Lung (tissue), 11 donors: ENCODE measurements at regions not wholly inside any gene's neighbourhood (a gene's known extent, or its start where the extent isn't known, plus 50 kb on each side); places are given as distances from the start of the nearest gene placed in this dataset.

ENCODE experiments used
- ATAC-seq: fragments of 200-7000 bp; cut with Tn5 transposase; one replicate; pipeline ENCODE4 v1.9.1; 2020; ENCODE audit warnings: moderate number of reproducible peaks; ENCODE audit not compliant: insufficient read depth, low FRiP score
- DNase-seq, 3 donors: peaks; one replicate each; pipeline ENCODE4 v3.0.0-alpha.2; 2013 to 2017
- H3K27ac ChIP-seq, 2 donors: one replicate each; pipeline ENCODE4 v1.5.1; 2013; ENCODE audit warnings: mild to moderate bottlenecking in 2 of 2, moderate library complexity in 2 of 2, control low read depth in 1 of 2, inconsistent platforms in 1 of 2, low read depth in 1 of 2, low read length in 1 of 2
- H3K27me3 ChIP-seq, 3 donors: one replicate each; pipeline ENCODE4 v1.5.1; 2013; ENCODE audit warnings: low read length in 2 of 3; ENCODE audit not compliant: control insufficient read depth in 3 of 3, insufficient read depth in 3 of 3
- H3K36me3 ChIP-seq, 4 donors: one replicate each; pipeline ENCODE4 v1.5.1; 2013; ENCODE audit warnings: low read length in 4 of 4, mild to moderate bottlenecking in 1 of 4, moderate library complexity in 1 of 4; ENCODE audit not compliant: control insufficient read depth in 4 of 4, insufficient read depth in 4 of 4
- H3K4me1 ChIP-seq, 5 donors: one replicate each; pipeline ENCODE4 v1.5.1; 2013; ENCODE audit warnings: low read length in 5 of 5, mild to moderate bottlenecking in 2 of 5, moderate library complexity in 1 of 5; ENCODE audit not compliant: control insufficient read depth in 5 of 5, insufficient read depth in 5 of 5
- H3K4me3 ChIP-seq: one replicate; pipeline ENCODE4 v1.5.1; 2013; ENCODE audit warnings: mild to moderate bottlenecking, control low read depth, moderate library complexity
- H3K9ac ChIP-seq, 2 donors: one replicate each; pipeline ENCODE4 v1.5.1; 2013; ENCODE audit warnings: low read length in 2 of 2, control low read depth in 1 of 2; ENCODE audit not compliant: insufficient read depth in 1 of 2
- H3K9me3 ChIP-seq, 4 donors: one replicate each; pipeline ENCODE4 v1.5.1; 2013; ENCODE audit warnings: low read length in 3 of 4, mild to moderate bottlenecking in 1 of 4, moderate library complexity in 1 of 4; ENCODE audit not compliant: control insufficient read depth in 4 of 4, insufficient read depth in 3 of 4
- CTCF ChIP-seq: IDR thresholded peaks from 2 replicates; pipeline ENCODE4 v1.5.1; 2012; ENCODE audit warnings: mild to moderate bottlenecking; ENCODE audit errors: control extremely low read depth, extremely low read depth
- WGBS, 2 donors: extraction: QIAGEN DNeasy Blood & Tissue Kit; methylation state at CpG; one replicate each; pipeline ENCODE4 v1.1.7; 2013; 5-methylcytosine and 5-hydroxymethylcytosine counted together
- donor health status: control.
- donor health status: control.
- donor health status: Bipolar disorder and iron deficiency.
- donor health status: healthy.
- donor health status: DM: yes; HTN: yes; CAD: no.

GRCh38 chr15:92705764-92706163, 50.2 kb upstream of the FAM174B start:
- DNase-seq (no peak), ATAC-seq (no peak)
- Histone ChIP-seq H3K9me3 (no peaks in the 10 kb centered on the region), H3K4me3 (no peak overlapping the region), H3K27me3 (no peaks in the 10 kb centered on the region), H3K9ac (no peak overlapping the region), H3K27ac (no peak overlapping the region), H3K36me3 (no peaks in the 10 kb centered on the region), H3K4me1 (no peaks in the 10 kb centered on the region)
- WGBS, 2 donors = 36 to 52% methylated on average over 1 of the region's 1 CpG
- no peak for TF ChIP-seq CTCF

- no peak overlapping the region for H3K27ac ChIP-seq
- H3K4me3 ChIP-seq = no peak overlapping the region
- no peaks in the 10 kb centered on the region for H3K36me3 ChIP-seq
- H3K9ac ChIP-seq = no peak overlapping the region
- no peaks in the 10 kb centered on the region for H3K27me3 ChIP-seq
- TF ChIP-seq CTCF = no peak
- H3K4me1 ChIP-seq = no peaks in the 10 kb centered on the region
- 72 to 79% methylated on average over 7 of the region's 7 CpGs for WGBS, 2 donors
- ATAC-seq (no peak), DNase-seq (no peak)
- no peaks in the 10 kb centered on the region for H3K9me3 ChIP-seq
These were observed 50.6 kb upstream of the FAM174B start for GRCh38 chr15:92706201-92706600.

GRCh38 chr15:92707880-92708551, 52.4 kb upstream of the FAM174B start:
- DNase-seq = no peak
- TF ChIP-seq CTCF = no peak

GRCh38 chr15:92708635-92709034, 53.1 kb upstream of the FAM174B start:
- Histone ChIP-seq H3K27me3 (no peaks in the 10 kb centered on the region), H3K4me1 (no peaks in the 10 kb centered on the region), H3K27ac (no peak overlapping the region), H3K36me3 (no peaks in the 10 kb centered on the region), H3K4me3 (no peak overlapping the region), H3K9ac (no peak overlapping the region), H3K9me3 (no peaks in the 10 kb centered on the region)
- WGBS, 2 donors = 76 to 81% methylated on average over 4 of the region's 4 CpGs
- no peak for TF ChIP-seq CTCF
- ATAC-seq (no peak), DNase-seq (no peak)

More at GRCh38 chr15:92707880-92708551, 52.4 kb upstream of the FAM174B start:
- no peaks in the 10 kb centered on the region for H3K4me1 ChIP-seq
- H3K4me3 ChIP-seq = no peak overlapping the region
- H3K27ac ChIP-seq = no peak overlapping the region
- WGBS, 2 donors = 81 to 86% methylated on average over 12 of the region's 12 CpGs
- ATAC-seq = no peak
- no peaks in the 10 kb centered on the region for H3K27me3 ChIP-seq
- H3K9me3 ChIP-seq = no peaks in the 10 kb centered on the region
- no peak overlapping the region for H3K9ac ChIP-seq
- H3K36me3 ChIP-seq = no peaks in the 10 kb centered on the region
